ENCODE measurements at regions not wholly inside any gene's neighbourhood (a gene's known extent, or its start where the extent isn't known, plus 50 kb on each side); places are given as distances from the start of the nearest gene placed in this dataset.
A peak's percentile ranks its signal among the peaks of the same experiment; 100 is the strongest.

- peak in 5 of 8 experiments; percentile 63 to 72 (median 69) for ATAC-seq (replicated peaks in 6 of 8)
These were observed 97.6 kb downstream of the MYCN start for GRCh38 chr2:16037808-16038457.

GRCh38 chr2:16036951-16037350 is 96.6 kb downstream of the MYCN start:
- 0 to 100% (median 80%) methylated on average over 1 of the region's 3 CpGs; no CpG with 5 or more reads in 5 of the 10 experiments for WGBS, 10 experiments
- Histone ChIP-seq H3K4me1 (replicated peaks in 1 of 2) (peaks cover 14 to 35% of the 10 kb centered on the region in 2 donors), H3K27ac (no peak overlapping the region), H3K4me3 (no peak overlapping the region)
- ATAC-seq (replicated peaks in 6 of 8) = no peak
- in situ Hi-C loops (cut with MboI; ENCODE audit: low pct_unique_long_range_greater_than_20kb in 2 of 9, low sequenced_read_pairs in 9 of 9, unreplicated experiment in 9 of 9) = no loop called here

More at GRCh38 chr2:16037808-16038457, 97.6 kb downstream of the MYCN start:
- no peak overlapping the region for H3K27ac ChIP-seq
- in situ Hi-C loops (cut with MboI; ENCODE audit: low pct_unique_long_range_greater_than_20kb in 2 of 9, low sequenced_read_pairs in 9 of 9, unreplicated experiment in 9 of 9) = no loop called here
- H3K4me3 ChIP-seq = no peak overlapping the region
- 0 to 50% (median 13%) methylated on average over 1 to 10 of the region's 13 CpGs; no CpG with 5 or more reads in 2 of the 10 experiments for WGBS, 10 experiments
- H3K4me1 ChIP-seq (replicated peaks in 1 of 2) = peaks cover 14 to 35% of the 10 kb centered on the region in 2 donors

GRCh38 chr2:16035747-16036745 is 95.7 kb downstream of the MYCN start:
- Histone ChIP-seq H3K4me1 (replicated peaks in 1 of 2) (peaks cover 20 to 41% of the 10 kb centered on the region in 2 donors), H3K27ac (no peak overlapping the region), H3K4me3 (no peak overlapping the region)
- 0 to 100% (median 65%) methylated on average over 2 to 7 of the region's 11 CpGs; no CpG with 5 or more reads in 2 of the 10 experiments for WGBS, 10 experiments
- ATAC-seq (replicated peaks in 6 of 8) = no peak
- in situ Hi-C loops (cut with MboI; ENCODE audit: low pct_unique_long_range_greater_than_20kb in 2 of 9, low sequenced_read_pairs in 9 of 9, unreplicated experiment in 9 of 9) = no loop called here

- Histone ChIP-seq H3K4me1 (replicated peaks in 1 of 2) (peaks cover 29 to 41% of the 10 kb centered on the region in 2 donors), H3K4me3 (no peak overlapping the region), H3K27ac (no peak overlapping the region)
- 15 to 100% (median 76%) methylated on average over 2 to 10 of the region's 10 CpGs for WGBS, 10 experiments
- ATAC-seq (replicated peaks in 6 of 8) = no peak
- in situ Hi-C loops (cut with MboI; ENCODE audit: low pct_unique_long_range_greater_than_20kb in 2 of 9, low sequenced_read_pairs in 9 of 9, unreplicated experiment in 9 of 9) = no loop called here
These were observed 94.8 kb downstream of the MYCN start for GRCh38 chr2:16034975-16035746.

- WGBS, 10 experiments = 0 to 100% (median 100%) methylated on average over 1 of the region's 5 CpGs; no CpG with 5 or more reads in 7 of the 10 experiments
- Histone ChIP-seq H3K4me3 (no peak overlapping the region), H3K27ac (no peak overlapping the region), H3K4me1 (replicated peaks in 1 of 2) (peaks cover 30 to 41% of the 10 kb centered on the region in 2 donors)
- in situ Hi-C loops (cut with MboI; ENCODE audit: low pct_unique_long_range_greater_than_20kb in 2 of 9, low sequenced_read_pairs in 9 of 9, unreplicated experiment in 9 of 9) = no loop called here
- peak in 1 of 8 experiments; percentile 44 for ATAC-seq (replicated peaks in 6 of 8)
These were observed 94.0 kb downstream of the MYCN start for GRCh38 chr2:16034151-16034974.

- Histone ChIP-seq H3K4me3 (no peak overlapping the region), H3K27ac (no peak overlapping the region), H3K4me1 (replicated peaks in 1 of 2) (peaks cover 22 to 29% of the 10 kb centered on the region in 2 donors)
- WGBS, 10 experiments = 94 to 100% (median 100%) methylated on average over 1 to 3 of the region's 4 CpGs; no CpG with 5 or more reads in 7 of the 10 experiments
- in situ Hi-C loops (cut with MboI; ENCODE audit: low pct_unique_long_range_greater_than_20kb in 2 of 9, low sequenced_read_pairs in 9 of 9, unreplicated experiment in 9 of 9) = no loop called here
- ATAC-seq (replicated peaks in 6 of 8) = no peak
These were observed 92.6 kb downstream of the MYCN start for GRCh38 chr2:16033032-16033293.

- in situ Hi-C loops (cut with MboI; ENCODE audit: low pct_unique_long_range_greater_than_20kb in 2 of 9, low sequenced_read_pairs in 9 of 9, unreplicated experiment in 9 of 9) = no loop called here
- Histone ChIP-seq H3K4me3 (no peak overlapping the region), H3K4me1 (replicated peaks in 1 of 2) (peaks cover 17 to 24% of the 10 kb centered on the region in 2 donors), H3K27ac (no peak overlapping the region)
- 0 to 100% (median 92%) methylated on average over 1 to 8 of the region's 11 CpGs; no CpG with 5 or more reads in 2 of the 10 experiments for WGBS, 10 experiments
- no peak for ATAC-seq (replicated peaks in 6 of 8)
These were observed 92.1 kb downstream of the MYCN start for GRCh38 chr2:16032282-16033031.

GRCh38 chr2:16031848-16032159 is 91.5 kb downstream of the MYCN start:
- H3K27ac ChIP-seq = no peak overlapping the region
- ATAC-seq (replicated peaks in 6 of 8) = no peak
- WGBS, 10 experiments = 0 to 85% (median 49%) methylated on average over 2 to 8 of the region's 8 CpGs
- in situ Hi-C loops (cut with MboI; ENCODE audit: low pct_unique_long_range_greater_than_20kb in 2 of 9, low sequenced_read_pairs in 9 of 9, unreplicated experiment in 9 of 9) = no loop called here
- H3K4me1 ChIP-seq (replicated peaks in 1 of 2) = peaks cover 16 to 19% of the 10 kb centered on the region in 2 donors
- no peak overlapping the region for H3K4me3 ChIP-seq

- peaks cover 16 to 19% of the 10 kb centered on the region in 2 donors for H3K4me1 ChIP-seq (replicated peaks in 1 of 2)
- H3K4me3 ChIP-seq = no peak overlapping the region
- ATAC-seq (replicated peaks in 6 of 8) = peak in 4 of 8 experiments; percentile 21 to 58 (median 38)
- WGBS, 10 experiments = 0 to 55% (median 17%) methylated on average over 1 to 11 of the region's 11 CpGs
- in situ Hi-C loops (cut with MboI; ENCODE audit: low pct_unique_long_range_greater_than_20kb in 2 of 9, low sequenced_read_pairs in 9 of 9, unreplicated experiment in 9 of 9) = no loop called here
- H3K27ac ChIP-seq = no peak overlapping the region
These were observed 90.9 kb downstream of the MYCN start for GRCh38 chr2:16031058-16031847.

GRCh38 chr2:16030206-16031057 is 90.1 kb downstream of the MYCN start:
- H3K4me1 ChIP-seq (replicated peaks in 1 of 2) = peaks cover 16 to 19% of the 10 kb centered on the region in 2 donors
- WGBS, 10 experiments = 0 to 80% (median 26%) methylated on average over 1 to 9 of the region's 24 CpGs; no CpG with 5 or more reads in 4 of the 10 experiments
- in situ Hi-C loops (cut with MboI; ENCODE audit: low pct_unique_long_range_greater_than_20kb in 2 of 9, low sequenced_read_pairs in 9 of 9, unreplicated experiment in 9 of 9) = no loop called here
- H3K27ac ChIP-seq = no peak overlapping the region
- no peak overlapping the region for H3K4me3 ChIP-seq
- ATAC-seq (replicated peaks in 6 of 8) = peak in 4 of 8 experiments; percentile 22 to 54 (median 43)

Measured in motor neuron (in vitro differentiated cells).